ENCODE measurements at regions not wholly inside any gene's neighbourhood (a gene's known extent, or its start where the extent isn't known, plus 50 kb on each side); places are given as distances from the start of the nearest gene placed in this dataset.
"Not testable (repeated sequence)": the region's sequence is repeated elsewhere in the genome, so short reads cannot be mapped to it uniquely, and the experiment has no call there.

- no peak overlapping the region for H3K4me3 ChIP-seq (ENCODE audit: low read depth, low read length)
- DNase-seq (ENCODE audit: low read depth) = no peak
- TF ChIP-seq, protein P1, sequence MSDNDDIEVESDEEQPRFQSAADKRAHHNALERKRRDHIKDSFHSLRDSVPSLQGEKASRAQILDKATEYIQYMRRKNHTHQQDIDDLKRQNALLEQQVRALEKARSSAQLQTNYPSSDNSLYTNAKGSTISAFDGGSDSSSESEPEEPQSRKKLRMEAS (IDR thresholded peaks at IDR 0.05; ENCODE audit: low read depth, low read length) = no peak
- no peak for TF ChIP-seq POLR2A (IDR thresholded peaks at IDR 0.05; ENCODE audit: extremely low read depth, insufficient read length)
- TF ChIP-seq, protein P2, sequence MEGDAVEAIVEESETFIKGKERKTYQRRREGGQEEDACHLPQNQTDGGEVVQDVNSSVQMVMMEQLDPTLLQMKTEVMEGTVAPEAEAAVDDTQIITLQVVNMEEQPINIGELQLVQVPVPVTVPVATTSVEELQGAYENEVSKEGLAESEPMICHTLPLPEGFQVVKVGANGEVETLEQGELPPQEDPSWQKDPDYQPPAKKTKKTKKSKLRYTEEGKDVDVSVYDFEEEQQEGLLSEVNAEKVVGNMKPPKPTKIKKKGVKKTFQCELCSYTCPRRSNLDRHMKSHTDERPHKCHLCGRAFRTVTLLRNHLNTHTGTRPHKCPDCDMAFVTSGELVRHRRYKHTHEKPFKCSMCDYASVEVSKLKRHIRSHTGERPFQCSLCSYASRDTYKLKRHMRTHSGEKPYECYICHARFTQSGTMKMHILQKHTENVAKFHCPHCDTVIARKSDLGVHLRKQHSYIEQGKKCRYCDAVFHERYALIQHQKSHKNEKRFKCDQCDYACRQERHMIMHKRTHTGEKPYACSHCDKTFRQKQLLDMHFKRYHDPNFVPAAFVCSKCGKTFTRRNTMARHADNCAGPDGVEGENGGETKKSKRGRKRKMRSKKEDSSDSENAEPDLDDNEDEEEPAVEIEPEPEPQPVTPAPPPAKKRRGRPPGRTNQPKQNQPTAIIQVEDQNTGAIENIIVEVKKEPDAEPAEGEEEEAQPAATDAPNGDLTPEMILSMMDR (IDR thresholded peaks at IDR 0.05; ENCODE audit: low read depth, low read length) = no peak
- no peak for TF ChIP-seq MYC (IDR thresholded peaks at IDR 0.05; ENCODE audit: low read depth, low read length)
These were observed 655.6 kb upstream of the CNTN5 start for GRCh38 chr11:98365190-98365589.

DNA sequence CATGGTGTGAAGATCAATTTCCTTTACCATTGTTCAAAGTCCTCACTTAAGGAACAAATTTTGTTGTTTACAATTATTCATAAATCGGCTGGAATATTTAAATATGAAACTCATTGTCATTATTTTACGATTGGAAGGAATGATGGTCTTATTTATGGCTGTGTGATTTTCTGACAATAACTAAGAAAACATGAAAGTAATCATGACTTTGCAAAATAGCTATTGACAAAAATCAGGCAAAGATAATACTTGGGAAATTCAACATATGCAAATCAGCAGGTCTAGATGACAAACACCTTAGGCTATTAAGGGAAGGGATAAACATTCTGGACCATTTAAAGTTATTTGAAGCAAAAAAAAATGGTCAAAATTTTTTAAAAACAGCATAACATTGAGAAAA is 654.8 kb upstream of the CNTN5 start:
- no peak for TF ChIP-seq POLR2A (IDR thresholded peaks at IDR 0.05; ENCODE audit: extremely low read depth, insufficient read length)
- TF ChIP-seq, protein P1 (IDR thresholded peaks at IDR 0.05; ENCODE audit: low read depth, low read length) = no peak
- TF ChIP-seq, protein P2 (IDR thresholded peaks at IDR 0.05; ENCODE audit: low read depth, low read length) = no peak
- no peak for TF ChIP-seq MYC (IDR thresholded peaks at IDR 0.05; ENCODE audit: low read depth, low read length)
- H3K4me3 ChIP-seq (ENCODE audit: low read depth, low read length) = no peak overlapping the region
- DNase-seq (ENCODE audit: low read depth) = no peak

DNA sequence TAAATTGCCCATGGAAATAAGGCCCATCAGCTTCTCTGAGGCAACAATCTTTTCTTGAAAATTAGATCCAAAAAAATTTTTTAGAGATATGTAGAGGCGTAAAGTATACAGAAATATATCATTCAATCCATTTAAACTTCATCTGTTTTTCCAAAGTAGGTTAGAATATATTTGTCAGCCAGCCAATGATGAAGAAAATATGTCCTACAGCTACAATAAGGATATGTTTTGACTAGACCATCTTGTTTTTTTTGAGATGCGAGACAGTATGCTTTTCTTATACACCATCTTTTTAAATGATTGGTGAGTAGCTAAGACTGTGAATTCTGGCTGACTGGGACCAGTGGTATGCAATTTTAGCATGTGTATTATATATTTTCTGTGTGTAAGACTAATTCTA is 630.4 kb upstream of the CNTN5 start:
- TF ChIP-seq, protein P1 (IDR thresholded peaks at IDR 0.05; ENCODE audit: low read depth, low read length) = no peak
- TF ChIP-seq MYC (IDR thresholded peaks at IDR 0.05; ENCODE audit: low read depth, low read length) (no peak), POLR2A (IDR thresholded peaks at IDR 0.05; ENCODE audit: extremely low read depth, insufficient read length) (no peak)
- TF ChIP-seq, protein P2 (IDR thresholded peaks at IDR 0.05; ENCODE audit: low read depth, low read length) = no peak
- H3K4me3 ChIP-seq (ENCODE audit: low read depth, low read length) = no peak overlapping the region
- DNase-seq (ENCODE audit: low read depth) = no peak

DNA sequence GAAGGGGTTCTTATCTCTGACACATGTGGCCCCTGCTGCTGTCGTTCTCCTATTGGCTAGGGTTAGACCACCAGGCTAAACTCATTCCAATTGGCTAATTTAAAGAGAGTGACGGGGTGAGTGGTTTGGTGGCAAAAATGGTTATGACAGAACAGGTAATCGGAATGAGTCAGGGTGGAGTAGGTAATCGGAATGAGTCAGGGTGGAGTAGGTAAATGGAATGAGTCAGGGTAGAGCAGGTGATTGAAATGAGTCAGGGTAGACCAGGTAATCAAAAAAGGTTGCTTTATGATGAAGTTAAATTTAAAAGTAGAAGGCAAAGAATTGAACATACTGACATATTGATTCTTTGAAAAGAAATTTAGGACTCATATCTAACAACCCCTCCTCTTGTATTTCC is 626.2 kb upstream of the CNTN5 start:
- H3K4me3 ChIP-seq (ENCODE audit: low read depth, low read length); DNase-seq (ENCODE audit: low read depth): not testable (repeated sequence)

DNA sequence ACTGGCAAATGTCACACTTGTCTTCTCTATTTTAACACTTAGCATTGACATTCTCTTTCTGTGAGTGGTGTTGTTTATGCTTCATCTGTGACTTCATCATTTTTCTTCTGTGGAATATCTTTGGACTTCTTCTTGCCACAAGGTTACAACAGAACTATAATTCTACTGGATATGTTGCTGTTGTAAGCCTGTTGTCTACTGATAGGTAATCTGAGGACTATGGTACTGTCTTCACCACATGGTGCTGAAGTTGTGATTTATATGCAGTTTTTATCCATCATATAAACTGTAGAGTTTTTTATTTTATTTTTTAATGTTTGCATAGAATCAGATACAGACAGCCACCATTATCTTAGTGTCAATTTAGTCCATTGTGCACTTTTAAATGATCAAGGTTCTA is 622.2 kb upstream of the CNTN5 start:
- H3K4me3 ChIP-seq (ENCODE audit: low read depth, low read length) = no peak overlapping the region
- TF ChIP-seq MYC (IDR thresholded peaks at IDR 0.05; ENCODE audit: low read depth, low read length) (no peak), POLR2A (IDR thresholded peaks at IDR 0.05; ENCODE audit: extremely low read depth, insufficient read length) (no peak)
- TF ChIP-seq, protein P2 (IDR thresholded peaks at IDR 0.05; ENCODE audit: low read depth, low read length) = no peak
- TF ChIP-seq, protein P1 (IDR thresholded peaks at IDR 0.05; ENCODE audit: low read depth, low read length) = no peak
- DNase-seq (ENCODE audit: low read depth) = no peak

GRCh38 chr11:98409069-98409468 is 611.7 kb upstream of the CNTN5 start:
- TF ChIP-seq MYC (IDR thresholded peaks at IDR 0.05; ENCODE audit: low read depth, low read length) = no peak
- TF ChIP-seq, protein P2 (IDR thresholded peaks at IDR 0.05; ENCODE audit: low read depth, low read length) = no peak
- TF ChIP-seq POLR2A (IDR thresholded peaks at IDR 0.05; ENCODE audit: extremely low read depth, insufficient read length) = no peak
- TF ChIP-seq, protein P1 (IDR thresholded peaks at IDR 0.05; ENCODE audit: low read depth, low read length) = no peak
- no peak for DNase-seq (ENCODE audit: low read depth)
- no peak overlapping the region for H3K4me3 ChIP-seq (ENCODE audit: low read depth, low read length)

Measured in NB4 (cell line).